SU-DHL-6 (cell line): ENCODE measurements at regions not wholly inside any gene's neighbourhood (a gene's known extent, or its start where the extent isn't known, plus 50 kb on each side); places are given as distances from the start of the nearest gene placed in this dataset.

Experiments used
- CTCF ChIP-seq: fragments of 200-600 bp; sonication (generic); IDR thresholded peaks from one replicate; pipeline ENCODE4 v1.5.1; 2017; ENCODE audit warnings: antibody characterized with exemption, mild to moderate bottlenecking, low read length, moderate library complexity; ENCODE audit not compliant: insufficient read depth, poor library complexity, severe bottlenecking
- EZH2phosphoT487 ChIP-seq: fragments of 200-600 bp; sonication (generic), shearing (Covaris generic); conservative IDR thresholded peaks from 2 replicates; pipeline ENCODE4 v1.6.1; 2018; ENCODE audit warnings: mild to moderate bottlenecking, antibody characterized with exemption, low read length, moderate library complexity, mixed read lengths

DNA sequence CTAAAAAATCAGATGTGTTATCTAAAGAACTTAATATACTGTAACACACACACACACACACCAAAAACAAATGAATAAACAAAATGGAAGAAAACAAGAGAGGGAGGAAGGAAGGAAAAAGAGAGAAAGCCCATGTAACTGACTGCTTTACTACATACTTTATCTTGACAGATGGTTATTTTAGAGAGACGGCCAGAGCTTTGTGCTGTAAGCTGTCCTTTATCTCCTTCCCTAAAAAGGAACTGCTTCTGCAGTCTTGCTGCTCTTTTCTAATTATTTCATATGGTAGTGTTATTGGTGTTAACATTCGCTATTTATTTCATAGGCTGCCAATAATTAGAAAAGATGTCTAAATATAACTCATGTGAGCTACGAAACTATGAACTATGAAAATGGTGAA, 1384.6 kb downstream of the MRPL39 start:
- TF ChIP-seq CTCF (no peak), EZH2phosphoT487 (no peak)
